H9 (cell line): ENCODE measurements at regions not wholly inside any gene's neighbourhood (a gene's known extent, or its start where the extent isn't known, plus 50 kb on each side); places are given as distances from the start of the nearest gene placed in this dataset.

Source experiments
- DNase-seq: peaks from one replicate; pipeline ENCODE4 v3.0.0-alpha.2; 2017
- H2AFZ ChIP-seq: one replicate; pipeline ENCODE4 v1.6.1; 2013; ENCODE audit warnings: mild to moderate bottlenecking, low read length, control low read depth, moderate library complexity
- H2AK5ac ChIP-seq: 2 replicates; pipeline ENCODE4 v1.6.1; 2013; ENCODE audit warnings: low read length, control low read depth, mixed read lengths; ENCODE audit not compliant: insufficient read length
- H2BK120ac ChIP-seq: one replicate; pipeline ENCODE4 v1.6.1; 2013; ENCODE audit warnings: low read depth, mild to moderate bottlenecking, low read length, control low read depth, inconsistent platforms; ENCODE audit not compliant: poor library complexity, severe bottlenecking
- H2BK12ac ChIP-seq: 2 replicates; pipeline ENCODE4 v1.6.1; 2013; ENCODE audit warnings: low read length, control low read depth, mixed read lengths, low read depth; ENCODE audit not compliant: insufficient read length
- H2BK15ac ChIP-seq: 2 replicates; pipeline ENCODE4 v1.6.1; 2013; ENCODE audit warnings: low read depth, low read length, control low read depth
- H2BK20ac ChIP-seq: one replicate; pipeline ENCODE4 v1.6.1; 2013; ENCODE audit warnings: low read depth, mild to moderate bottlenecking, low read length, control low read depth, inconsistent platforms; ENCODE audit not compliant: poor library complexity, severe bottlenecking
- H2BK5ac ChIP-seq: 2 replicates; pipeline ENCODE4 v1.6.1; 2013; ENCODE audit warnings: low read length, control low read depth, mixed read lengths; ENCODE audit not compliant: insufficient read length
- H3K14ac ChIP-seq: 2 replicates; pipeline ENCODE4 v1.6.1; 2013; ENCODE audit warnings: low read length, control low read depth; ENCODE audit not compliant: insufficient read depth
- H3K18ac ChIP-seq: 2 replicates; pipeline ENCODE4 v1.6.1; 2013; ENCODE audit warnings: low read depth, mild to moderate bottlenecking, mixed read lengths, low read length, control low read depth; ENCODE audit not compliant: insufficient read length
- H3K23ac ChIP-seq: 2 replicates; pipeline ENCODE4 v1.6.1; 2013; ENCODE audit warnings: low read length, control low read depth, mixed read lengths, low read depth; ENCODE audit not compliant: insufficient read length
- H3K23me2 ChIP-seq: 2 replicates; pipeline ENCODE4 v1.6.1; 2013; ENCODE audit warnings: low read depth, mild to moderate bottlenecking, mixed read lengths, low read length, control low read depth; ENCODE audit not compliant: insufficient read length, poor library complexity, severe bottlenecking
- H3K27ac ChIP-seq: 2 replicates; pipeline ENCODE4 v1.5.1; 2013; ENCODE audit warnings: low read length, control low read depth, mixed read lengths, low read depth; ENCODE audit not compliant: insufficient read length
- H3K27me3 ChIP-seq: 2 replicates; pipeline ENCODE4 v1.6.1; 2013; ENCODE audit warnings: low read length, control low read depth, inconsistent platforms; ENCODE audit not compliant: insufficient read depth
- H3K4ac ChIP-seq: 2 replicates; pipeline ENCODE4 v1.6.1; 2013; ENCODE audit warnings: low read depth, mild to moderate bottlenecking, control low read depth, inconsistent platforms, low read length, moderate library complexity
- H3K4me1 ChIP-seq: 2 replicates; pipeline ENCODE4 v1.6.1; 2013; ENCODE audit warnings: low read length, control low read depth, inconsistent platforms; ENCODE audit not compliant: insufficient read depth
- H3K4me2 ChIP-seq: 2 replicates; pipeline ENCODE4 v1.6.1; 2013; ENCODE audit warnings: low read length, control low read depth, mixed read lengths; ENCODE audit not compliant: insufficient read length, insufficient read depth
- H3K56ac ChIP-seq: 2 replicates; pipeline ENCODE4 v1.6.1; 2013; ENCODE audit warnings: low read depth, mild to moderate bottlenecking, mixed read lengths, low read length, control low read depth; ENCODE audit not compliant: insufficient read length
- H3K79me1 ChIP-seq: 2 replicates; pipeline ENCODE4 v1.6.1; 2013; ENCODE audit warnings: low read depth, mild to moderate bottlenecking, moderate library complexity, low read length, control low read depth, inconsistent platforms; ENCODE audit not compliant: insufficient read depth, poor library complexity, severe bottlenecking
- H3K79me2 ChIP-seq: 2 replicates; pipeline ENCODE4 v1.6.1; 2013; ENCODE audit warnings: low read length, control low read depth, inconsistent platforms; ENCODE audit not compliant: insufficient read depth
- H3K9ac ChIP-seq: 2 replicates; pipeline ENCODE4 v1.6.1; 2013; ENCODE audit warnings: low read length, control low read depth, mixed read lengths; ENCODE audit not compliant: insufficient read length; ENCODE audit errors: extremely low read depth
- H3K9me3 ChIP-seq: one replicate; pipeline ENCODE4 v1.6.1; 2013; ENCODE audit warnings: low read depth, low read length, inconsistent platforms; ENCODE audit not compliant: control insufficient read depth
- H3T11ph ChIP-seq: one replicate; pipeline ENCODE4 v1.6.1; 2013; ENCODE audit warnings: mild to moderate bottlenecking, low read length, control low read depth, inconsistent platforms
- H4K20me1 ChIP-seq: one replicate; pipeline ENCODE4 v1.6.1; 2013; ENCODE audit not compliant: control insufficient read depth, insufficient read length, insufficient read depth
- H4K5ac ChIP-seq: 2 replicates; pipeline ENCODE4 v1.6.1; 2013; ENCODE audit warnings: low read depth, mild to moderate bottlenecking, mixed read lengths, low read length, control low read depth; ENCODE audit not compliant: insufficient read length
- H4K8ac ChIP-seq: replicated peaks from 2 replicates; pipeline ENCODE4 v1.6.1; 2013; ENCODE audit warnings: low read length, control low read depth, mixed read lengths, low read depth; ENCODE audit not compliant: insufficient read length
- H4K91ac ChIP-seq: 2 replicates; pipeline ENCODE4 v1.6.1; 2013; ENCODE audit warnings: low read depth, mild to moderate bottlenecking, moderate library complexity, mixed read lengths, low read length, control low read depth; ENCODE audit not compliant: insufficient read length
- H3K27ac Mint-ChIP-seq, 3 experiments: 2 replicates in 2 of 3; 3 replicates in 1 of 3; pipeline ENCODE4 v1.8.0; 2020 to 2021; ENCODE audit warnings: mixed read lengths in 3 of 3, mild to moderate bottlenecking in 1 of 3, moderate library complexity in 1 of 3
- H3K27me3 Mint-ChIP-seq: 2 replicates; pipeline ENCODE4 v1.8.0; 2021; ENCODE audit warnings: low read depth, mild to moderate bottlenecking, moderate library complexity, mixed read lengths
- H3K36me3 Mint-ChIP-seq, 3 experiments: 2 replicates in 2 of 3; 3 replicates in 1 of 3; pipeline ENCODE4 v1.8.0; 2020 to 2021; ENCODE audit warnings: low read depth in 3 of 3, mixed read lengths in 3 of 3; ENCODE audit not compliant: insufficient read depth in 1 of 3
- H3K4me1 Mint-ChIP-seq, 2 experiments: 2 replicates each; pipeline ENCODE4 v1.8.0; 2020; ENCODE audit warnings: mixed read lengths in 2 of 2
- H3K4me3 Mint-ChIP-seq, 2 experiments: 2 replicates in 1 of 2; 3 replicates in 1 of 2; pipeline ENCODE4 v1.8.0; 2020 to 2021; ENCODE audit warnings: mild to moderate bottlenecking in 2 of 2, mixed read lengths in 2 of 2, moderate library complexity in 1 of 2
- H3K9me3 Mint-ChIP-seq, 2 experiments: 2 replicates in 1 of 2; 3 replicates in 1 of 2; pipeline ENCODE4 v1.8.0; 2020; ENCODE audit warnings: mild to moderate bottlenecking in 2 of 2, mixed read lengths in 2 of 2, moderate library complexity in 1 of 2
- CTCF ChIP-seq: fragments of 200-600 bp; sonication (generic); conservative IDR thresholded peaks from 3 replicates; pipeline ENCODE4 v1.8.0; 2021; ENCODE audit warnings: antibody characterized with exemption, mild to moderate bottlenecking
- WGBS: extraction: QIAGEN DNeasy Blood & Tissue Kit; methylation state at CpG from one replicate; pipeline ENCODE4 v1.1.7; 2013; ENCODE audit warnings: missing lambda C conversion rate, low lambda C conversion rate, mixed read lengths; ENCODE audit not compliant: insufficient read length; ENCODE audit errors: extremely low coverage; 5-methylcytosine and 5-hydroxymethylcytosine counted together

GRCh38 chr2:60104514-60105505 is 448.6 kb downstream of the BCL11A start:
- Histone ChIP-seq H2BK15ac (no peak overlapping the region), H4K8ac (no peak overlapping the region), H3T11ph (no peak overlapping the region), H4K91ac (no peak overlapping the region), H4K5ac (no peak overlapping the region), H3K9me3 (no peaks in the 10 kb centered on the region), H2BK5ac (no peak overlapping the region), H3K27ac (no peak overlapping the region), H3K23ac (no peak overlapping the region), H3K4me1 (no peaks in the 10 kb centered on the region), H3K79me1 (no peaks in the 10 kb centered on the region), H2BK20ac (no peak overlapping the region), H3K9ac (no peak overlapping the region), H3K14ac (no peak overlapping the region), H2BK12ac (no peak overlapping the region), H2AFZ (no peak overlapping the region), H2AK5ac (no peak overlapping the region), H4K20me1 (no peaks in the 10 kb centered on the region), H3K79me2 (no peaks in the 10 kb centered on the region), H3K4me2 (no peak overlapping the region), H3K4ac (no peak overlapping the region), H3K23me2 (no peaks in the 10 kb centered on the region), H3K27me3 (no peaks in the 10 kb centered on the region), H3K56ac (no peak overlapping the region), H3K18ac (no peak overlapping the region), H2BK120ac (no peak overlapping the region)
- DNase-seq, result no peak
- Mint-ChIP-seq H3K4me1 (no peaks in the 10 kb centered on the region), H3K9me3 (no peaks in the 10 kb centered on the region; a peak in 1 of 5 replicates), H3K27me3 (peaks cover 2% of the 10 kb centered on the region; the same call in 1 of the 2 replicates), H3K4me3 (no peak overlapping the region), H3K27ac (no peak overlapping the region), H3K36me3 (no peaks in the 10 kb centered on the region)
- no CpG with 5 or more reads among the region's 10 CpGs for WGBS
- no peak for TF ChIP-seq CTCF
